Activated CD4-positive, alpha-beta memory T cell treated with anti-CD3 and anti-CD28 coated beads for 36 hours (primary cell): ENCODE measurements at regions not wholly inside any gene's neighbourhood (a gene's known extent, or its start where the extent isn't known, plus 50 kb on each side); places are given as distances from the start of the nearest gene placed in this dataset.

Experiments used
- CTCF ChIA-PET: fragments of 350-600 bp; sonication (Branson Sonifier 250); formaldehyde crosslinking; loops from one replicate; lab custom pipeline; 2021; ENCODE audit warnings: antibody characterized with exemption, inconsistent platforms; lab: Charles Lee
- POLR2A ChIA-PET: fragments of 350-600 bp; sonication (Branson Sonifier 250); formaldehyde crosslinking; loops from one replicate; lab custom pipeline; 2021; ENCODE audit warnings: antibody characterized with exemption; lab: Charles Lee
- DNase-seq: peaks from one replicate; pipeline ENCODE4 v3.0.0-alpha.2; 2020
- H3K27ac Mint-ChIP-seq: one replicate; pipeline ENCODE4 v1.8.0; 2021; ENCODE audit warnings: mixed read lengths
- H3K27me3 Mint-ChIP-seq: one replicate; pipeline ENCODE4 v1.8.0; 2021; ENCODE audit warnings: mixed read lengths
- H3K36me3 Mint-ChIP-seq: one replicate; pipeline ENCODE4 v1.8.0; 2021; ENCODE audit warnings: mixed read lengths
- H3K4me1 Mint-ChIP-seq: one replicate; pipeline ENCODE4 v1.8.0; 2021; ENCODE audit warnings: low read depth, mixed read lengths
- H3K4me3 Mint-ChIP-seq: one replicate; pipeline ENCODE4 v1.8.0; 2021; ENCODE audit warnings: mild to moderate bottlenecking, mixed read lengths
- H3K9me3 Mint-ChIP-seq: one replicate; pipeline ENCODE4 v1.8.0; 2021; ENCODE audit warnings: mixed read lengths
- intact Hi-C: fragments of 100-400 bp; cut with micrococcal nuclease; formaldehyde crosslinking; loops from one replicate; pipeline ENCODE4 v1.15.1; 2023

- intact Hi-C loops = no loop called here
- H3K27ac Mint-ChIP-seq = no peak overlapping the region
- ChIA-PET CTCF (no interaction called here), POLR2A (no interaction called here)
- no peak for DNase-seq
- H3K36me3 Mint-ChIP-seq = no peaks in the 10 kb centered on the region
- no peaks in the 10 kb centered on the region for H3K4me1 Mint-ChIP-seq
- no peaks in the 10 kb centered on the region for H3K27me3 Mint-ChIP-seq
- H3K4me3 Mint-ChIP-seq = no peak overlapping the region
- no peaks in the 10 kb centered on the region for H3K9me3 Mint-ChIP-seq
Measured at GRCh38 chr3:191518861-191519260, 57.9 kb downstream of the PYDC2 start.

GRCh38 chr3:191521055-191521454, 60.1 kb downstream of the PYDC2 start:
- Mint-ChIP-seq H3K27ac (no peak overlapping the region), H3K27me3 (no peaks in the 10 kb centered on the region), H3K4me1 (no peaks in the 10 kb centered on the region), H3K9me3 (no peaks in the 10 kb centered on the region), H3K36me3 (no peaks in the 10 kb centered on the region), H3K4me3 (no peak overlapping the region)
- ChIA-PET POLR2A (no interaction called here), CTCF (no interaction called here)
- intact Hi-C loops = no loop called here
- DNase-seq = no peak

DNA sequence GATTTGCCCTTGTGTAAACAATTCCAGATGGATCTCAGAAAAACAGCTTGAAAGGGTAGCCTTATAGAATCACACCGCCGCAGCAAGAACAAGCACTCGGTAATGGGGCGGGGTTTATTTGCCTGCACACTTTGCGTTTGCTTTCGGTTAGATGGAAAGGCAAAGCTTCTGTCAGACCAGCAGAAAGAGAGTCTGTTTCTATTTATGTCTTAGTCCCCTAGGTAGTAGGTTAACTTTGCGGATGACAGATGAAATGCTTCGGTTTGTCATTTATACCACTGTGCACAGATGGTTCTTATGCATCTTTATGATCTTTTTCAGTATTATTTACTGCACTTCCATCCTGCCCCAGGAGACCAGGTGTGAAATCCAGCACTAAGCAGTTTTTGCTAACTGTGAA, 62.2 kb downstream of the PYDC2 start:
- ChIA-PET CTCF (no interaction called here), POLR2A (no interaction called here)
- Mint-ChIP-seq H3K27me3 (no peaks in the 10 kb centered on the region), H3K4me3 (no peak overlapping the region), H3K9me3 (no peaks in the 10 kb centered on the region), H3K4me1 (no peaks in the 10 kb centered on the region), H3K27ac (no peak overlapping the region), H3K36me3 (no peaks in the 10 kb centered on the region)
- intact Hi-C loops = no loop called here
- no peak for DNase-seq

- Mint-ChIP-seq H3K27me3 (no peaks in the 10 kb centered on the region), H3K4me3 (no peak overlapping the region), H3K4me1 (no peaks in the 10 kb centered on the region), H3K27ac (no peak overlapping the region), H3K9me3 (no peaks in the 10 kb centered on the region), H3K36me3 (no peaks in the 10 kb centered on the region)
- DNase-seq = no peak
- POLR2A ChIA-PET = no interaction called here
- intact Hi-C loops = no loop called here
- CTCF ChIA-PET = no interaction called here
Measured at GRCh38 chr3:191528589-191528988, 67.6 kb downstream of the PYDC2 start.

DNA sequence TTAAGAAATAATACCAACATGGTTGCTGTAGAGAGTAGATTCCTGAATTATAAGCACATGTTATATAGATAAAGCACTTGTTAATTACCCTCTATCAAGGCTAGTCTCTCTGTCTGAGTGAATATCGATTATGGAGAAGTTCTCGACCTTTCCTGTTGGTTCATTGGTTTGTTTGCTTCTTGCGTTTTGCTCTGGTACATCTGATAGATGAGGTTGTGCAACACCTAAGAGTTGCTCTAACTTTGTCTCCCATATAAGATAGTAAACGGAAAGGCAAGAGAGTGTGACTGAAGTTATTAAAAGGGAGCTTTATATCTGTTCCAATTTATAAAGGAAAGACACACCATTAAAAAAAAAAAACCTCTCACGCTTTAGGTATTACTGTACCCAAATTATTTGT, 69.0 kb downstream of the PYDC2 start:
- Mint-ChIP-seq H3K27ac (no peak overlapping the region), H3K27me3 (no peaks in the 10 kb centered on the region), H3K4me1 (no peaks in the 10 kb centered on the region), H3K4me3 (no peak overlapping the region), H3K9me3 (no peaks in the 10 kb centered on the region), H3K36me3 (no peaks in the 10 kb centered on the region)
- POLR2A ChIA-PET = no interaction called here
- intact Hi-C loops = no loop called here
- no peak for DNase-seq
- CTCF ChIA-PET = no interaction called here

DNA sequence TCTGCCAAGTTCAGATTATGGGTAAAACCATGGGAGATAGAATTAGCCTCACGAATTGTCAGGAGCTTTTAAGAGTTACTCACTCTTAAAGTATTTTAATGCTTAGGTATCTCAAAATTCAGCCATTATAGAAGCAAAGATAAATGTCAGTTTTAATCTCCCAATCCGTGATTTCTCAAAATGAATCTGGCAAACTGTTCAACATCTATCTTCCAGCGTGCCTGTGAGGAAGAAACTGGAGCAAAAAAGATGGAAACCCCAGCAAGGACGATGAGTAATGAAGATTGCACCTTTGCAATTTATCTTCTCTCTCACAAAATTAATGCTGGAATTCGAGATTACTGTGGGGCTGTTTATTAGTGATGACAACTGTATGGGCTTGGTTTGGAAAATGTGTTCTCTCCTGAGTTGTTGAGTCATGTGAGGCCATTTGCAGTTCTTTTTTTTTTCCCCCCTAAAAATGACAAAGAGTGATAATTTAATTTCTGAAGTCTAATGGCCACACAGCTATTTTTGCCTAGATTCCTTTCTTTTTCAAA, 70.5 kb downstream of the PYDC2 start:
- Mint-ChIP-seq H3K4me3 (no peak overlapping the region), H3K27ac (no peak overlapping the region), H3K27me3 (no peaks in the 10 kb centered on the region), H3K9me3 (peaks cover 3% of the 10 kb centered on the region), H3K4me1 (no peaks in the 10 kb centered on the region), H3K36me3 (no peaks in the 10 kb centered on the region)
- DNase-seq = no peak
- ChIA-PET CTCF (no interaction called here), POLR2A (no interaction called here)
- intact Hi-C loops = no loop called here

GRCh38 chr3:191543018-191543417, 82.1 kb downstream of the PYDC2 start:
- Mint-ChIP-seq H3K4me1 (no peaks in the 10 kb centered on the region), H3K9me3 (peaks cover 9% of the 10 kb centered on the region), H3K4me3 (no peak overlapping the region), H3K27me3 (no peaks in the 10 kb centered on the region), H3K27ac (no peak overlapping the region), H3K36me3 (no peaks in the 10 kb centered on the region)
- ChIA-PET CTCF (no interaction called here), POLR2A (no interaction called here)
- intact Hi-C loops = no loop called here
- DNase-seq = no peak

- no peaks in the 10 kb centered on the region for H3K4me1 Mint-ChIP-seq
- no peak overlapping the region for H3K4me3 Mint-ChIP-seq
- POLR2A ChIA-PET = no interaction called here
- no peaks in the 10 kb centered on the region for H3K27me3 Mint-ChIP-seq
- CTCF ChIA-PET = no interaction called here
- H3K36me3 Mint-ChIP-seq = no peaks in the 10 kb centered on the region
- intact Hi-C loops = no loop called here
- H3K27ac Mint-ChIP-seq = no peak overlapping the region
- no peak for DNase-seq
- peaks cover 12% of the 10 kb centered on the region for H3K9me3 Mint-ChIP-seq
Measured at GRCh38 chr3:191543897-191544296, 82.9 kb downstream of the PYDC2 start.

GRCh38 chr3:191549357-191549756, 88.4 kb downstream of the PYDC2 start:
- no peak overlapping the region for H3K27ac Mint-ChIP-seq
- intact Hi-C loops = no loop called here
- no peak for DNase-seq
- no peak overlapping the region for H3K4me3 Mint-ChIP-seq
- CTCF ChIA-PET = no interaction called here
- peaks cover 15% of the 10 kb centered on the region for H3K9me3 Mint-ChIP-seq
- H3K4me1 Mint-ChIP-seq = no peaks in the 10 kb centered on the region
- H3K36me3 Mint-ChIP-seq = no peaks in the 10 kb centered on the region
- POLR2A ChIA-PET = no interaction called here
- no peaks in the 10 kb centered on the region for H3K27me3 Mint-ChIP-seq

DNA sequence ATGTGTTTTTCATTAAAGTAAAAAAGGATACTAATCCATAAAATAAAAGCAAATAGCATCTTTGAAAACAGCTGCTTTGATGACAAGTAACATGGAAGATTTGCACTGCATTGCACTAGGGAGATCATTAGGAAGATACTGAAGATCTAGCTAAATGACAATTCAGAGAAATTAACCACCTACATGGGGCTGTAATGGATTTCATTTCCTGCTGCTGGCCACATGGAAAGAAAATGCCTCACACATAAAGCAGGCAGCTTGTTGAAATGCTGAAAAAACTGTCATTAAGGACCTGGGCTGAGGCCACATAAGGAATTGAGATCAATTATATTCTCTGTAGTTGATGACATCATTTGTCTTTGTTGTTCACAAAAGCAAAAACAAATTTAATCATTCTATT, 94.1 kb downstream of the PYDC2 start:
- H3K9me3 Mint-ChIP-seq = peaks cover 4% of the 10 kb centered on the region
- intact Hi-C loops = no loop called here
- CTCF ChIA-PET = no interaction called here

DNA sequence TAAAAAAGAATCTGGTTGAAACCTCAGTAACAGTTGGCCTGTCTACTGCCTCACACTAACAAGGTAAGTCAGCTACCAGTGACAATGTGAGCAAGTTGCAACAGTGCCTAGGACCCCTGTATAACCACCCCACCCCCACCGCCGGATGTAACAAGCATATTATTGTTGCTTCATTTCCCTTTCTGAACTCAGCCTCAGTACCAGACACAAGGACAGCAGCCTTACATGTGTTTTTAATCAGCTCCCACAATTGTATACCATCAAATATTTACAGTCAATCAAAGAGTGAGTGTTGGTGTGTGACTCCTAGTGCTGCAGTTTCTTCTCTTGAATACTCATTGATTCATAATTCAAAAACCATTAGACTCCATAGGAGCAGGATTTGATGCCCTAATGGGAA, 96.4 kb downstream of the PYDC2 start:
- Mint-ChIP-seq H3K27ac (no peak overlapping the region), H3K36me3 (no peaks in the 10 kb centered on the region), H3K4me3 (no peak overlapping the region), H3K27me3 (no peaks in the 10 kb centered on the region), H3K9me3 (peaks cover 2% of the 10 kb centered on the region), H3K4me1 (no peaks in the 10 kb centered on the region)
- ChIA-PET POLR2A (no interaction called here), CTCF (no interaction called here)
- DNase-seq = no peak
- intact Hi-C loops = no loop called here

More for the DNA sequence above, 94.1 kb downstream of the PYDC2 start:
- H3K4me3 Mint-ChIP-seq = no peak overlapping the region
- DNase-seq = no peak
- H3K4me1 Mint-ChIP-seq = no peaks in the 10 kb centered on the region
- no peaks in the 10 kb centered on the region for H3K27me3 Mint-ChIP-seq
- H3K27ac Mint-ChIP-seq = no peak overlapping the region
- POLR2A ChIA-PET = no interaction called here
- no peaks in the 10 kb centered on the region for H3K36me3 Mint-ChIP-seq

- Mint-ChIP-seq H3K4me3 (no peak overlapping the region), H3K9me3 (peaks cover 1% of the 10 kb centered on the region), H3K27me3 (no peaks in the 10 kb centered on the region), H3K4me1 (no peaks in the 10 kb centered on the region), H3K36me3 (no peaks in the 10 kb centered on the region), H3K27ac (no peak overlapping the region)
- ChIA-PET POLR2A (no interaction called here), CTCF (no interaction called here)
- intact Hi-C loops = no loop called here
- no peak for DNase-seq
Measured at GRCh38 chr3:191563722-191564121, 102.8 kb downstream of the PYDC2 start.

- H3K36me3 Mint-ChIP-seq = no peaks in the 10 kb centered on the region
- ChIA-PET POLR2A (no interaction called here), CTCF (no interaction called here)
- no peak overlapping the region for H3K27ac Mint-ChIP-seq
- DNase-seq = no peak
- H3K27me3 Mint-ChIP-seq = no peaks in the 10 kb centered on the region
- no peak overlapping the region for H3K4me3 Mint-ChIP-seq
- peaks cover 3% of the 10 kb centered on the region for H3K9me3 Mint-ChIP-seq
- H3K4me1 Mint-ChIP-seq = no peaks in the 10 kb centered on the region
- intact Hi-C loops = no loop called here
Measured at GRCh38 chr3:191566469-191566868, 105.5 kb downstream of the PYDC2 start.
